OCI-LY7 (cell line): ENCODE measurements at regions not wholly inside any gene's neighbourhood (a gene's known extent, or its start where the extent isn't known, plus 50 kb on each side); places are given as distances from the start of the nearest gene placed in this dataset.

Experiments
- BruUV-seq: library from RNA; stranded (reverse); fragments of 400-500 nt; replicated peaks from 2 replicates; lab custom pipeline; 2021; lab: Mats Ljungman, UMichigan
- CTCF ChIA-PET: fragments of 300-600 bp; sonication (Branson Sonifier 250); formaldehyde crosslinking; loops from one replicate; lab custom pipeline; 2022; ENCODE audit warnings: antibody characterized with exemption; ENCODE audit not compliant: unreplicated experiment; lab: Charles Lee
- POLR2A ChIA-PET: fragments of 300-600 bp; sonication (Branson Sonifier 250); formaldehyde crosslinking; loops from one replicate; lab custom pipeline; 2022; ENCODE audit warnings: antibody characterized with exemption; lab: Charles Lee
- DNase-seq: peaks from one replicate; pipeline ENCODE4 v3.0.0-alpha.2; 2015; ENCODE audit warnings: low spot score
- H2AFZ ChIP-seq: fragments of 200-600 bp; sonication (generic), shearing (Covaris generic); 2 replicates; pipeline ENCODE4 v1.6.1; 2014; ENCODE audit warnings: mild to moderate bottlenecking, antibody characterized with exemption, low read length, moderate library complexity
- H3K27ac ChIP-seq: fragments of 200-600 bp; sonication (generic); 2 replicates; pipeline ENCODE4 v1.5.1; 2014; ENCODE audit warnings: mixed run types, low read depth, mild to moderate bottlenecking, moderate library complexity, low read length, inconsistent platforms; ENCODE audit not compliant: poor library complexity, severe bottlenecking
- H3K36me3 ChIP-seq: fragments of 200-600 bp; sonication (generic); 2 replicates; pipeline ENCODE4 v1.6.1; 2014; ENCODE audit warnings: mild to moderate bottlenecking, antibody characterized with exemption, low read length, moderate library complexity, mixed read lengths; ENCODE audit not compliant: insufficient read depth
- H3K4me1 ChIP-seq: fragments of 200-600 bp; sonication (generic); 2 replicates; pipeline ENCODE4 v1.5.1; 2014; ENCODE audit warnings: mild to moderate bottlenecking, low read length; ENCODE audit not compliant: insufficient read depth, poor library complexity, severe bottlenecking
- H3K4me2 ChIP-seq: fragments of 200-600 bp; sonication (generic); 2 replicates; pipeline ENCODE4 v1.6.1; 2014; ENCODE audit warnings: mild to moderate bottlenecking, low read length
- H3K4me3 ChIP-seq: fragments of 200-600 bp; sonication (generic); 2 replicates; pipeline ENCODE4 v1.5.1; 2014; ENCODE audit warnings: mild to moderate bottlenecking, low read depth, low read length; ENCODE audit not compliant: poor library complexity, severe bottlenecking
- H3K79me2 ChIP-seq: fragments of 200-600 bp; sonication (generic); 2 replicates; pipeline ENCODE4 v1.6.1; 2016; ENCODE audit warnings: low read depth, mild to moderate bottlenecking, low read length, moderate library complexity, mixed read lengths; ENCODE audit not compliant: insufficient read depth
- H3K9me2 ChIP-seq: fragments of 200-600 bp; sonication (generic); 2 replicates; pipeline ENCODE4 v1.6.1; 2016; ENCODE audit warnings: mild to moderate bottlenecking, low read length, mixed read lengths; ENCODE audit not compliant: insufficient read depth
- H3K9me3 ChIP-seq: fragments of 200-600 bp; sonication (generic); 2 replicates; pipeline ENCODE4 v1.6.1; 2014; ENCODE audit warnings: mild to moderate bottlenecking, mixed run types, low read length, mixed read lengths
- H4K20me1 ChIP-seq: fragments of 200-600 bp; sonication (generic); 2 replicates; pipeline ENCODE4 v1.6.1; 2014; ENCODE audit warnings: mild to moderate bottlenecking, antibody characterized with exemption, low read length, moderate library complexity, mixed read lengths; ENCODE audit not compliant: insufficient read depth
- CTCF ChIP-seq: fragments of 200-600 bp; sonication (generic); conservative IDR thresholded peaks from 2 replicates; pipeline ENCODE4 v1.5.1; 2014; ENCODE audit warnings: mild to moderate bottlenecking, antibody characterized with exemption, low read length, moderate library complexity, mixed read lengths
- EZH2phosphoT487 ChIP-seq: fragments of 200-600 bp; sonication (generic); IDR thresholded peaks from 2 replicates; pipeline ENCODE4 v1.6.1; 2018; ENCODE audit warnings: low read depth, borderline replicate concordance, mild to moderate bottlenecking, mixed run types, antibody characterized with exemption, low read length, moderate library complexity, mixed read lengths
- intact Hi-C: fragments of 100-400 bp; cut with micrococcal nuclease; formaldehyde crosslinking; loops from one replicate; pipeline ENCODE4 v1.10.0; 2022; ENCODE audit not compliant: unreplicated experiment

- H3K9me3 ChIP-seq, result no peaks in the 10 kb centered on the region
Measured at GRCh38 chr13:74562381-74562780, 428.2 kb upstream of the KLF12 start.

GRCh38 chr13:74561155-74561554, 427.0 kb upstream of the KLF12 start:
- POLR2A ChIA-PET, result no interaction called here

More at GRCh38 chr13:74562381-74562780, 428.2 kb upstream of the KLF12 start:
- Histone ChIP-seq H3K4me2 (no peak overlapping the region), H3K9me2 (no peaks in the 10 kb centered on the region), H2AFZ (no peak overlapping the region), H3K4me3 (no peak overlapping the region), H4K20me1 (no peaks in the 10 kb centered on the region), H3K79me2 (no peaks in the 10 kb centered on the region), H3K36me3 (no peaks in the 10 kb centered on the region), H3K27ac (no peak overlapping the region), H3K4me1 (peaks cover 23% of the 10 kb centered on the region)
- ChIA-PET CTCF (no interaction called here), POLR2A (no interaction called here)
- TF ChIP-seq EZH2phosphoT487 (no peak), CTCF (no peak)
- no peak for DNase-seq
- BruUV-seq, result no TSS peak
- intact Hi-C loops, result no loop called here

More at GRCh38 chr13:74561155-74561554, 427.0 kb upstream of the KLF12 start:
- H3K4me2 ChIP-seq, result 0 out of 2 replicates have a peak overlapping the region, but pooled peaks have one; percentile 50
- no peak overlapping the region for H3K4me3 ChIP-seq
- H3K4me1 ChIP-seq, result peaks cover 36% of the 10 kb centered on the region
- no peak overlapping the region for H3K27ac ChIP-seq
- no peak for DNase-seq
- intact Hi-C loops, result no loop called here
- H3K9me3 ChIP-seq, result no peaks in the 10 kb centered on the region
- no peaks in the 10 kb centered on the region for H3K79me2 ChIP-seq
- H2AFZ ChIP-seq, result no peak overlapping the region
- no peaks in the 10 kb centered on the region for H3K9me2 ChIP-seq
- no peaks in the 10 kb centered on the region for H3K36me3 ChIP-seq
- CTCF ChIA-PET, result no interaction called here
- no peaks in the 10 kb centered on the region for H4K20me1 ChIP-seq
- TF ChIP-seq EZH2phosphoT487 (no peak), CTCF (no peak)
- BruUV-seq, result no TSS peak
